ENCODE measurements at regions not wholly inside any gene's neighbourhood (a gene's known extent, or its start where the extent isn't known, plus 50 kb on each side); places are given as distances from the start of the nearest gene placed in this dataset.

GRCh38 chr15:46660096-46660842 is 1025.4 kb downstream of the SQOR start:
- Histone ChIP-seq H4K12ac (ENCODE audit: low read depth, low read length) (no peak overlapping the region), H3K27me3 (ENCODE audit: insufficient read depth, low read length) (no peaks in the 10 kb centered on the region), H4K8ac (ENCODE audit: low read depth, low read length) (no peak overlapping the region), H3K27ac (ENCODE audit: low read depth, low read length) (no peak overlapping the region), H3K36me3 (ENCODE audit: control insufficient read depth in 1 of 2, insufficient read depth in 2 of 2, low read length in 2 of 2) (no peaks in the 10 kb centered on the region), H3K79me2 (ENCODE audit: control insufficient read depth, insufficient read depth, low read length, poor library complexity) (no peaks in the 10 kb centered on the region), H3K9me3 (ENCODE audit: insufficient read depth, low read depth, low read length) (no peaks in the 10 kb centered on the region), H3K14ac (ENCODE audit: low read length) (no peak overlapping the region), H2AFZ (ENCODE audit: insufficient read depth, low read length, poor library complexity) (no peak overlapping the region), H3K4me2 (ENCODE audit: low read length) (no peak overlapping the region), H3K9ac (ENCODE audit: low read length) (no peak overlapping the region), H2BK12ac (ENCODE audit: low read length) (no peak overlapping the region), H3K4ac (ENCODE audit: low read depth, low read length) (no peak overlapping the region), H4K91ac (ENCODE audit: low read depth, low read length) (no peak overlapping the region), H3K4me3 (ENCODE audit: low read depth, low read length) (no peak overlapping the region), H2AK5ac (ENCODE audit: low read length) (no peak overlapping the region), H3K23ac (ENCODE audit: low read length) (no peak overlapping the region), H2BK5ac (ENCODE audit: low read depth, low read length, poor library complexity) (no peak overlapping the region), H2BK120ac (ENCODE audit: insufficient read depth, low read length, poor library complexity) (no peak overlapping the region), H3K4me1 (ENCODE audit: control insufficient read depth in 1 of 2, insufficient read depth in 2 of 2, low read length in 2 of 2) (no peaks in the 10 kb centered on the region), H3K18ac (ENCODE audit: low read length) (no peak overlapping the region), H3K79me1 (ENCODE audit: low read length) (no peaks in the 10 kb centered on the region)
- DNase-seq, result no peak

GRCh38 chr15:46670258-46670657 is 1035.4 kb downstream of the SQOR start:
- H3K4ac ChIP-seq (ENCODE audit: low read depth, low read length), result no peak overlapping the region
- H3K79me1 ChIP-seq (ENCODE audit: low read length), result no peaks in the 10 kb centered on the region
- H3K14ac ChIP-seq (ENCODE audit: low read length), result no peak overlapping the region
- no peak overlapping the region for H3K4me3 ChIP-seq (ENCODE audit: low read depth, low read length)
- no peak overlapping the region for H3K18ac ChIP-seq (ENCODE audit: low read length)
- H3K4me2 ChIP-seq (ENCODE audit: low read length), result no peak overlapping the region
- H3K9ac ChIP-seq (ENCODE audit: low read length), result no peak overlapping the region
- H4K12ac ChIP-seq (ENCODE audit: low read depth, low read length), result no peak overlapping the region
- H3K9me3 ChIP-seq (ENCODE audit: insufficient read depth, low read depth, low read length), result no peaks in the 10 kb centered on the region
- WGBS (ENCODE audit: extremely low coverage, insufficient coverage, insufficient read length), result no CpG with 5 or more reads among the region's 2 CpGs
- no peaks in the 10 kb centered on the region for H3K27me3 ChIP-seq (ENCODE audit: insufficient read depth, low read length)
- H2AK5ac ChIP-seq (ENCODE audit: low read length), result no peak overlapping the region
- no peak overlapping the region for H2BK5ac ChIP-seq (ENCODE audit: low read depth, low read length, poor library complexity)
- no peaks in the 10 kb centered on the region for H3K36me3 ChIP-seq (ENCODE audit: control insufficient read depth in 1 of 2, insufficient read depth in 2 of 2, low read length in 2 of 2)
- no peak overlapping the region for H2BK120ac ChIP-seq (ENCODE audit: insufficient read depth, low read length, poor library complexity)
- no peaks in the 10 kb centered on the region for H3K4me1 ChIP-seq (ENCODE audit: control insufficient read depth in 1 of 2, insufficient read depth in 2 of 2, low read length in 2 of 2)
- H2BK12ac ChIP-seq (ENCODE audit: low read length), result no peak overlapping the region
- H3K79me2 ChIP-seq (ENCODE audit: control insufficient read depth, insufficient read depth, low read length, poor library complexity), result no peaks in the 10 kb centered on the region
- no peak overlapping the region for H4K91ac ChIP-seq (ENCODE audit: low read depth, low read length)
- H2AFZ ChIP-seq (ENCODE audit: insufficient read depth, low read length, poor library complexity), result no peak overlapping the region
- no peak for DNase-seq
- H3K23ac ChIP-seq (ENCODE audit: low read length), result no peak overlapping the region
- no peak overlapping the region for H4K8ac ChIP-seq (ENCODE audit: low read depth, low read length)
- no peak overlapping the region for H3K27ac ChIP-seq (ENCODE audit: low read depth, low read length)

- Histone ChIP-seq H3K27ac (ENCODE audit: low read depth, low read length) (no peak overlapping the region), H3K9ac (ENCODE audit: low read length) (no peak overlapping the region), H3K4me3 (ENCODE audit: low read depth, low read length) (no peak overlapping the region), H3K27me3 (ENCODE audit: insufficient read depth, low read length) (no peaks in the 10 kb centered on the region), H4K12ac (ENCODE audit: low read depth, low read length) (no peak overlapping the region), H3K4me2 (ENCODE audit: low read length) (no peak overlapping the region), H2AK5ac (ENCODE audit: low read length) (no peak overlapping the region), H2BK12ac (ENCODE audit: low read length) (no peak overlapping the region), H2AFZ (ENCODE audit: insufficient read depth, low read length, poor library complexity) (no peak overlapping the region), H3K9me3 (ENCODE audit: insufficient read depth, low read depth, low read length) (no peaks in the 10 kb centered on the region), H3K79me1 (ENCODE audit: low read length) (no peaks in the 10 kb centered on the region), H2BK120ac (ENCODE audit: insufficient read depth, low read length, poor library complexity) (no peak overlapping the region), H3K14ac (ENCODE audit: low read length) (no peak overlapping the region), H4K8ac (ENCODE audit: low read depth, low read length) (no peak overlapping the region), H3K23ac (ENCODE audit: low read length) (no peak overlapping the region), H3K18ac (ENCODE audit: low read length) (no peak overlapping the region), H3K4ac (ENCODE audit: low read depth, low read length) (no peak overlapping the region), H4K91ac (ENCODE audit: low read depth, low read length) (no peak overlapping the region), H3K36me3 (ENCODE audit: control insufficient read depth in 1 of 2, insufficient read depth in 2 of 2, low read length in 2 of 2) (no peaks in the 10 kb centered on the region), H3K79me2 (ENCODE audit: control insufficient read depth, insufficient read depth, low read length, poor library complexity) (no peaks in the 10 kb centered on the region), H2BK5ac (ENCODE audit: low read depth, low read length, poor library complexity) (no peak overlapping the region), H3K4me1 (ENCODE audit: control insufficient read depth in 1 of 2, insufficient read depth in 2 of 2, low read length in 2 of 2) (no peaks in the 10 kb centered on the region)
- no CpG with 5 or more reads among the region's 1 CpG for WGBS (ENCODE audit: extremely low coverage, insufficient coverage, insufficient read length)
- no peak for DNase-seq
Observed at GRCh38 chr15:46671336-46671735, 1036.5 kb downstream of the SQOR start.

GRCh38 chr15:46672041-46672440 is 1037.2 kb downstream of the SQOR start:
- Histone ChIP-seq H3K4me2 (ENCODE audit: low read length) (no peak overlapping the region), H4K91ac (ENCODE audit: low read depth, low read length) (no peak overlapping the region), H2BK120ac (ENCODE audit: insufficient read depth, low read length, poor library complexity) (no peak overlapping the region), H3K4me1 (ENCODE audit: control insufficient read depth in 1 of 2, insufficient read depth in 2 of 2, low read length in 2 of 2) (no peaks in the 10 kb centered on the region), H3K36me3 (ENCODE audit: control insufficient read depth in 1 of 2, insufficient read depth in 2 of 2, low read length in 2 of 2) (no peaks in the 10 kb centered on the region), H2BK5ac (ENCODE audit: low read depth, low read length, poor library complexity) (no peak overlapping the region), H3K4me3 (ENCODE audit: low read depth, low read length) (no peak overlapping the region), H3K27me3 (ENCODE audit: insufficient read depth, low read length) (no peaks in the 10 kb centered on the region), H3K27ac (ENCODE audit: low read depth, low read length) (no peak overlapping the region), H4K8ac (ENCODE audit: low read depth, low read length) (no peak overlapping the region), H2AFZ (ENCODE audit: insufficient read depth, low read length, poor library complexity) (no peak overlapping the region), H4K12ac (ENCODE audit: low read depth, low read length) (no peak overlapping the region), H3K9ac (ENCODE audit: low read length) (no peak overlapping the region), H3K79me2 (ENCODE audit: control insufficient read depth, insufficient read depth, low read length, poor library complexity) (no peaks in the 10 kb centered on the region), H3K79me1 (ENCODE audit: low read length) (no peaks in the 10 kb centered on the region), H2AK5ac (ENCODE audit: low read length) (no peak overlapping the region), H3K4ac (ENCODE audit: low read depth, low read length) (no peak overlapping the region), H3K14ac (ENCODE audit: low read length) (no peak overlapping the region), H3K23ac (ENCODE audit: low read length) (no peak overlapping the region), H2BK12ac (ENCODE audit: low read length) (no peak overlapping the region), H3K9me3 (ENCODE audit: insufficient read depth, low read depth, low read length) (no peaks in the 10 kb centered on the region), H3K18ac (ENCODE audit: low read length) (no peak overlapping the region)
- peak; percentile 22 to 50 for DNase-seq
- no CpG with 5 or more reads among the region's 5 CpGs for WGBS (ENCODE audit: extremely low coverage, insufficient coverage, insufficient read length)
